Urothelium cell line (cell line): ENCODE measurements at regions not wholly inside any gene's neighbourhood (a gene's known extent, or its start where the extent isn't known, plus 50 kb on each side); places are given as distances from the start of the nearest gene placed in this dataset.

Experiments
- DNase-seq: peaks from one replicate; pipeline ENCODE4 v3.0.0; 2011; ENCODE audit warnings: low spot score, mixed read lengths
- FAIRE-seq: peaks from 2 replicates; lab custom pipeline; 2011; peaks lifted over from hg19 to GRCh38; lab: Jason Lieb, UNC

DNA sequence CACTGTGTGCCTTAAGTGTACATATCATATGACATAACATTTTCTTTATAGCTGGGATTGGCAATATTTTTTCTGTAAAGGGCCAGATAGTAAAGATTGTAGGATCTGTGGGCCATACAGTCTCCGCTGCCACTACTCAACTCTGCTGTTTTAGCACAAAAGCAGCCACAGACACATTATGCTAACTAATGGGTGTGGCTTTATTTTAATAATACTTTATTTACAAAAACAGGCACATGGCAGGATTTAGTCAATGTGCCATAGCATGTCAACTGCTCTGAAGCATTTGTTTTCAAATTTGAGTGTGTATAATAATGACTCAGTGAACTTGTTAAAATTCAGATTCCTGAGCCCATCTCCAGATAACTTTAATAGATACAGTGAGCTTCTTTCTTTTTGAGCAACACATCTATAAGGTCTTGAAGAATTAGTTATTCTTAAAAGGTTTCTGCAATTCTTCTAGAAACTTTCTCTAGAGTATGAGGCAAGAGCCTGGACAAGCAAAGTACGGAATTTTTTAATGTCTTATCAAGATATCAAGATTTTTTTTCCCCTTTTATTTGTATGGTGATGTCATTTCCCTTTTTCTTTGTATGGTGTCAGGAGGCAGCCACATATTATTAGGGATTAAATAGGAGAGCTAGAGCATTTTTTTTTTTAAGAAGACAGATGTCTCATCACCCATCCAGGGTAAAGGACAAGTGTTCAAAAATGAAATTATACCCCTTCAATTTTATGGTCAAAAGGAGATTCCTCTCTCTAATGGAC, 518.3 kb downstream of the DHX35 start:
- FAIRE-seq (no peak), DNase-seq (no peak)

DNA sequence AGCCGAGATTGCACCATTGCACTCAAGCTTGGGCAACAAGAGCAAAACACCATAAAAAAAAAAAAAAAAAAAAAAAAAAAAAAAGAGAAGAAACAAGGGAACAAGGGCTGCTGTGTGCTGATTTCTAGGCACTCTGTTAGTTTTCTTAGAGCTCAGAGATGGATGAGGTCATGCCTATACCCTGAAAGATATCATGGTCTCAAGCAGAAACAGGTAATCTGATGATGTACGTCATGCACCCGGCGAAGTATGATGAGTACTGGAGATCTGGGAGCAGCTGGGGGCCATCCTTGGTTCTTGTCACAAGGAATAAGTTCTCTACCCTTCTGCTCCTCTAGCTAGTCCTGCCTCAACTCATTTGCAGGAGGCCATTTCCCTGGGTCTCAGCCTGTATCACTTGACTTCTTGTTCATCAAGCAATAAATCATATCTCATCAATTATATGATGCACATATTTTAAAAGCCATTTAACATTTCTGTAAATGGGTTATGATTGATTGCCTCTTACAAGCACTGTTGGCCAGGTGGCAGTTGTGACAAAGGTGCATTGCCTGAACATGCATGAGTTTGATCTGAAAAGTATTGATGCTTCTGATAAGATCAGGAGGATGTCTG, 517.2 kb downstream of the DHX35 start:
- no peak for FAIRE-seq
- DNase-seq = no peak

DNA sequence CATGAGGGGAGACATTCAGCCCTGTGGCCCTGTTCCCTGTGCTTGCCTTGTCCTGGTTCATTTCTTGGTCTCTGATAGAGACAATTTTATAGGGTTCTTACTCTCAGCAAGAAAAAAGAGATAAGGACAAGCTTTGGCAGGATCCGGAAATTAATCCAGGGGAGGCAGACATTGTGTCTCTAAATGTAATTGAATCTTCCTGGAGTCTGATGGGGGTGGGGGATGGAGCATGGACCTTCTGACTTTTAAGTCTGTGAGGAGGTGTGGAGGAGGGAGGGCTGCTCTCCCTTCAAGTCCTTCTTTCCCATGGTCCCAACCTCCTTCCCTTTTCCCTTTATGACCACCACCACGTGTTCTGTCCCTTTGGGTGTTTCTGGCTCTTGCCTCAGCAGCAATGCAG, 512.7 kb downstream of the DHX35 start:
- FAIRE-seq (no peak), DNase-seq (no peak)

DNA sequence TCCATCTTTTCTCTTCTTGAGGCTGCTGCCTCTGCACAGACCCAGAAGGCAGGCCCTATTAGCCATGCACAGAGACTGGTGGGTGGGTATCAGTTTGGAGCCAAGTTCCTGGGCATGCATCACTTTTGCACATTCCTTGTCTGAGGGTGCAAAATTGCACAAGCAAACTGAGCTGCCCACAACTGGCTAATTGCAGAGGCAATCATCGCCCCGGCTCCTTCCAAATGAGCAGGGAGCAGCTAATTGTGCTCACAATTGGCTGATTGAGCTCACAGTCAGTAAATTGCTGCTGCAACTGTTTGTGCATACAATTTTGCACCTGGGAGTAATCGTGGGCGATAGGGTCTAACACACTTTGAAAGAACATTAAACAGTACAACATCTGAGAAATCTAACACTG, 511.4 kb downstream of the DHX35 start:
- DNase-seq (no peak), FAIRE-seq (no peak)

DNA sequence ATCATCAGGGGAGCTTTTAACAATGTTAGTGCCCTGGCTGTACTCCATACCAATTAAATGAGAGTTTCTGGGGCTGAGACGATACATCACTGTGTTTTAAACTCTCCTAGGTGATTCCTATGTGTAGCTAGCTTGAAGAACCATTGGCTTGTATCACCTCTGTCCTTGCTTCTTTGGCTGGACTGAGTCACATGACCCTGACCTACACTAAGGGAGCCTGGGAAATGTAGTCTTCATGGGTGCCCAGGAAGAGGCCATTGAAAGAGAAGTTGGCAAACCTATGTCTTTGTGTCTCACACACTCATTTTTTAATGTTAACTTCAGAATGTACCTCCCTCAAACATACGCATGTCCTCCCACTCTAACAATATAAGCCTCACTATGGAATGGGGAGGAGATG, 506.6 kb downstream of the DHX35 start:
- DNase-seq = no peak
- FAIRE-seq = no peak

DNA sequence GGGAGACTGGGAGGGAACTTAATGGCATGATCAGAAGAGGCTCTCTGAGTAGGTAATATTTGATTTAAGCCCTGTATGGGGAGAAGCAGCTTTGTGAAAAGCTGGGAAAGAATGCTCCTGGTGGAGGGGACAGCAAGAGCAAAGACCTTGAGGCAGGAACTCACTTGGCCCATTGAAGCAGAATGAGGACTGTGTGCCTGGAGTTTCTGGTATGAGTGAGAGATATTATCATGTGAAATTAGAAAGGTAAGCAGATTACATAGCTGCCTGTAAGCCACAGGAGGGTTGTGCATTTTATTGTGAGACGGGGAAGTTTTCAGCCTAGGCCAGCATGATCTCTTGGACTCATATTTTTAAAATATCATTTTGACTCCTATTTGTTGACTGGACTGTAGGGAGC, 502.1 kb downstream of the DHX35 start:
- FAIRE-seq = no peak
- no peak for DNase-seq

DNA sequence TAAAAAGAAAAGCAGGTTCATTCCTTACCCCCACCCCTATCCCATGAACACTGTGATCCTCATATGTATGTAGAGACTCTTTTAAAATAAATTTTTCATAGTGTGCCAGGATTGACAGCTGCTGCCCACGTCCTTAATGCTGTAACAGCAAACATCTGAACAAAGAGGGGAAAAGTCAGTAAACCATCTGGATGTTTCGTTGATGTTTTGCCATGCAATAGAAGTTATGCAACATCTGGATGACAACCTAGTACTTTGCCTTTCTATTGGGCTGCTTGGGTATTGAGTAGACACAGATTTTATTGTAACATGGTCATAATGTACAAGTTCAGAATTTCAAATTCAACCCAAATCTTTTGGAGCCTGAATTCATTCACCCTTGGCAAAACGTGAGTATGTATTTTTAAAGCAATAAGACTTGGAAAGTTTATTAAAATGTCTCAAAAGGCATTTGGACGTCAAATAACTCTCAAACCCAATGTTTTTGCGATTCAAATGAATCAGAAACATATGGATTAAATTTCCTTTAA, 500.3 kb downstream of the DHX35 start:
- no peak for FAIRE-seq
- DNase-seq = no peak

DNA sequence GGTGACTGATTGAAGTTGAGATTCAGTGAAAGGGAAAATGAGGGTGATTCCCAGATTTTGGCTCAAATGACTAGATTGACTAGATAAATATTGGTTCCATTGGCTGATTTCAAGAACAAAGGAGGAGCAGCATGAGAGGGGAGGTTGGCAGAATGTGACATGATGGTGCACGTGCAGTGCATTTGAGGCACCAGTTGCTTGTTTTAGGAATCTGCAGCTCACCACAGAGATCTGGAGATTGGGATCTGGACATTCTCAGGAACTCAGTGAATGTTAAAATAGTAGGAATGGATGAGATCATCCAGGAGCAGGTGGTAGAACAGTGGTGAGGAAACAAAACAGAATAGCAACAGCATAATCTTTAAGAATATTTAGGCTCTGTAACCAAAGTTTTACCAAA, 496.3 kb downstream of the DHX35 start:
- FAIRE-seq (no peak), DNase-seq (no peak)

DNA sequence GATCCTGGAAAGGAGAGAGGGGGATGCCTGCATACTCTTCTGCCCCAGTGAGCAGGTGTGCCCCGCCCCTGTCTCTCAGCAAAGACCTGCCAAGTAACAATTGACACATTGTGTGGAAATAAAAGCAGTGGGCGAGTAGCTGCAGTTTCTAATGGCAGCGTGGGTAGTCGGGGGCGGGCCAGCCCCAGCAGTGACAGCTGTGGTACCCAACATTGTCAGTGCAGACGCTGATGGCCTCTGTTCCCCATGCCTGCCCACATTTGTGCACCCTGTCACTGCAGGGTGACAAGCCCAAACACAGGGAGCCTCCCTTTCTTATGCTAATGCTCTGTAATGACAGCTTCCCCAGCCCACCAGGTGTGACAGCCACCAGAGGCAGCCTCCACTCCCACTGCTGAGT, 491.7 kb downstream of the DHX35 start:
- no peak for FAIRE-seq
- DNase-seq = no peak

DNA sequence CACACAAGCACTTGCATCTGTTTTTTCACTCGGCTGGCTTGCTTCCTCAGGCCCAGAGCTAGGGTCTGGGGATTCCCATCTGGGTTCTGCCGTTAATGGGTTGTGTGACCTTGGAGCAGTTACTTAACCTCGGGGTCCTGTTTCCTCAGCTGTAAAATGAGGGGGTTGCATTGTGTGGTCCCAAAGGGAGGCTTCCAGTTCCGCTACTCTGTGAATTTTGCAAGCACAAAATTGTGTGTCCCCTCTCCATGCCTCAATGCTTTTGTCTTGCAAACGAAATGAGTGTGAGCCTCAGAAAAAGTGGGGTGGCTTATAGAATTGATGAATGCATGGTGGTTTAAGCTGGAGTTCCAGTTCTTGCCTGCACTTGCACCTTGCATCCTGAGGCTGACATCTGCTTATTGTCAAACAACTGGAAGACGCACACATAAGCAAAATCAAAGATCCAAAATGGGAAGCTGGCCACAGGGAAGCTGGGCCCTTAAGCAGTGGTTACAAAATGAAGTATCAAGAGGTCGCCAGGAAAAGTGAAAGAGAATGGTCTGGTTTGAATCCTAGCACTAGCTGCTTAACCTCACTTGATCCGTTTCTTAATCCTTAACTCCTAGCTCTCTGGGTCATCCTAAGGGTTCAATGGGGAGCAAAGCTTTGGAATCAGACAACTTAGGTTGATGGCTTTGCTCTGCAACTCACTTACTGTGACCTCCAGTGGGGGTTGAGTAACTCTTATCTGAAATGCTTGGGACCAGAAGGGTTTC, 490.6 kb downstream of the DHX35 start:
- FAIRE-seq (no peak), DNase-seq (no peak)

DNA sequence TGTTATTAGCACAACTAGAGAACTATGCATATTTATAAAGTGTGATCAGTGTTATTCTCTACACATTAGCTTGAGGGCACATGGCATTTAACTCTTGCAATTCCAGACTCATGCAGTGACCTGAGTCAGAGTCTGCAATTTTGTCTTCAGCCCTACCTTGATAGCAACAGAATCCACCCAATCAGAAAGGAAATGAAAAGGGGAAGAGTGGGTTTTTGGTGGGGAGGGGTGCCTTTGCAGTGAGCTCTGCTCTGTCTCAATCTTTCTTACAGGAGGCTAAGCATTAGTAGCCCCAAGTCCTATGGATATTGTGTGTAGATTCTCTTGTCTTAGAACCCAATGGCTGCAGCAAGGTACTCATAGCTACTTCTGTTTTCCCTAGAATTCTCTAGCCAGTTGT, 489.2 kb downstream of the DHX35 start:
- FAIRE-seq (no peak), DNase-seq (no peak)

DNA sequence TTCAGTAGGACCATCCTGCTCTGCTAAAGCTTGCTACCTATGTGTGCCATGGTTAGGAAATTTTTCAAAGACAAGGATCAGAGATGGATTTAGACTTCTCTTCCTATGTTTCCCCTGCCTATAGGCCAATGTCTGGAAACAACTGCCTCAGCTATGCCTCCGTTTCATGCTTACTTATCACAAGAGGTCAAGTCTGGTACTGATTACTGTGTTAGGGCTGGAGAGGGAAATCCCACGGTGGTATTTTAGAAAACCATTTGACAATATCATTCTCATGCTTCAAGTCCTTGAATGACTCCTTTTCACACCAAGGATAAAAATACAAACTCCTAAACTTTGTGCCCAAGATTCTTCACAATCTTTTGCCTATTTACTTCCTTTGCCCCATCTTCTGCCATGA, 484.3 kb downstream of the DHX35 start:
- FAIRE-seq (no peak), DNase-seq (no peak)

DNA sequence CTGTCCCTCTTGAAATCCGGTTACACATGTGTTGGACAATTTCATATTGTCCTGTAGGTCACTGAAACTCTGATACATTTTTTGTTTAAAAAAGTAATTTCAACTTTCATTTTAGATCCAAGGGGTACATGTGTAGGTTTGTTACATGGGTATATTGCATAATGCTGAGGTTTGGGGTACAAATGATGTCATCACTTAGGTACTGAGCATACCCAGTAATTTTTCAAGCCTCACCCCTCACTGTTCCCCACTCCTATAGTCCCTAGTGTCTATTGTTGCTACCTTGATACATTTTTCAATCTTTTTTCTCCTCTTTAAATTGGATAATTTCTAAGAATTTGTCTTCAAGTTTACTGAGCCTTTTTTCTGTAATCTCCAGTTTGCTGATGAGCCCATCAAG, 483.0 kb downstream of the DHX35 start:
- DNase-seq (no peak), FAIRE-seq (no peak)

DNA sequence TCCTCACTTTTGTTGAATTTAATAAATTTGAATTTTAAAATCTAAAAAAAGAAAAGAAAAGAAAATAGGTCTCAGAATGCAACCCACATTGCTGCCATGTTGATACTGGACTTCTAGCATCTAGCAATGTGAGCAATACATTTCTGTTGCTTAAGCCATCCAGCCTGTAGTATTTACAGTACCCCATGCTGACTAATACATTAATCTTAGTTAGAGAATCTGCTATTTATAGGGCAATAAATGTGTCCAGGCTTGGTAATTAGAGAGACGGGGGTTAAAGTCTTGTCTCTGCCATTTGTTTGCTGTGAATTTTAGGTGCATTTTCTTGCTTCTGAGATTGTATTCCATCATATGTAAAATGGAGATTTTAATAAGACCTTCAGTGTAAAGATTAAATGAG, 471.3 kb downstream of the DHX35 start:
- FAIRE-seq (no peak), DNase-seq (no peak)

DNA sequence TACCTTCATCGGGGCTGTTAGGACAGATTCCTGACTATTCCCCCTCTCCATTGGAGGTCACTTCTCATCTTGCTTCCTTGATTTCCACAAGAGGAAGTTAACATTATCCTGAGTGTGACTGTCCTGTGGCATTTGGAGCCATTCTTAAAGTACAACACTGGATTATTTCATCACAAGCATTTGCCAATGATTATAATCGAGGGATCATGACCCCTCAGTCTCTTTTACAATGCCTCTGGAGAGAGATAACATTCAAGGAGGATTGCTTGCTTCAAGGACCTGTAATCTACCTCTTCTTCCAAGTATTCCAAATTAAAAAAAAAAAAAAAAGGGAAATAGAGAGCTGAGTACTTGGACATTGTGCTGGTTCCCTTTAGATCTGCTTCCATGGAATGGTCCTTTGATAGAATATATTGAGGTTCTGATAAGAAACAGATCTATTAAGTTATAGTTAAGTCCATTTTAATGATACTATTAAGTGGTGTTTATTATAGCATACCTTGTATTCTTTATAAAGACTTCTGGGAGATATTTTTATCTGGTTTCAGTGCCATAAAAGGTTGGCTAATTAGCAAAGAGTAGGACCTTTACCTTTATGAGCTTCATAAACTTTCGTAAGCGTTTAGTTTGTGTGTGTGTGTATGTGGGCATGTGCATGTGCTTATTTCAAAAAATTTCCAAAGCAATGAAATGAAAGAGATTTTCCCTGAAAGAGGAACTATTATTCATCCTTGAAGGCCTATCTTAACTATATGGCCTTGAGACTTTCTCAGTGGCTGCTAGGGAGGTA, 469.1 kb downstream of the DHX35 start:
- DNase-seq (no peak), FAIRE-seq (no peak)

DNA sequence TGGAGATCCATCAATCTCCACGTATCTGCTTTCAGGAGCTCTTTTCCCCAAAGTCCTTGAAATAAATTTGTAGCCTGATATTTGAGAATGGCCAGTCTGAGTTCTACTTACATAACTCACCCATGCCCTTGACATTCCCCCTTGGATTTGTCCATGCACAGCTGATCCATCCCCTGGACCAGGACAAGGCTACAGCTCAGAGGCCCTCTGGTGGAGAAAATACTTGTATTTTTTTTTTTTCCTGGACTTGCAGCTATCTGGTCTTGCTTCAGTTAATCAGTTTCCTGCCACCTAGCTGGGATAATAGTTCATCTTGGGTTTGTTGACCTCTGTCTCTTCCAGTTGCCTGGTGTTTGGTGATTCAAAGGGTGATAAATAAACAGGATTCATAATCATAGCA, 467.6 kb downstream of the DHX35 start:
- FAIRE-seq (no peak), DNase-seq (no peak)

DNA sequence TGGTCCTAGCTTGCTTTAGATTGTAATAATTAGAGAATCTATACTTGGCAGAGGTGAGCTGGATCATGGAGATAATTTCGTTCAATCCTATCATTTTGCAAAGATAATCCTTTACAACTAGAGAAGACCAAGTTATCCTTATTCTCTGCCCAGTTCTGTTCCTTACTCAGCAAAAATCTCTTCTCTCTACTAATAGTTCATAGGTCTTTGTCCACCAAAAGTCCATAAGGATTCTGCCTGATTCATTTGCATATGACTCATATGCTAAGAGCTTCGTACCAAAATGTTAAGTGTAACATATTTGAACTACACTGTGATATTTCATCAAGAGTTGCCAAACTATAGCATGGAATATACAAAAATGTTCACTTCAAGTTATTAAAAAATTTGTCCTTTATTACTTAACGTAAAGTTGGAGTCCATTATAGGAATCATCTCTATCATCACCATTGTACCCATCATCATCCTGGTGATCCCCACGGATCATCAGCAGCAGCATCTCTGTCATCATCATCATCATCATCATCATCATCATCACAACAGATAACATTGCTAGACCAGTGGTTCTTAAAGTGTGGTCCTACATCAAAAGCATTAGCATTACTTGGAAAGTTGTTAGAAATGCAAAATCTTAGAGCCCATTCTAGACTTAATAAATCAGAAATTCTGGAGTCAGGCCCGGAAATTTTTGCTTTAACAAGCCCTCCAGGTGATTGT, 463.0 kb downstream of the DHX35 start:
- no peak for DNase-seq
- FAIRE-seq = no peak

DNA sequence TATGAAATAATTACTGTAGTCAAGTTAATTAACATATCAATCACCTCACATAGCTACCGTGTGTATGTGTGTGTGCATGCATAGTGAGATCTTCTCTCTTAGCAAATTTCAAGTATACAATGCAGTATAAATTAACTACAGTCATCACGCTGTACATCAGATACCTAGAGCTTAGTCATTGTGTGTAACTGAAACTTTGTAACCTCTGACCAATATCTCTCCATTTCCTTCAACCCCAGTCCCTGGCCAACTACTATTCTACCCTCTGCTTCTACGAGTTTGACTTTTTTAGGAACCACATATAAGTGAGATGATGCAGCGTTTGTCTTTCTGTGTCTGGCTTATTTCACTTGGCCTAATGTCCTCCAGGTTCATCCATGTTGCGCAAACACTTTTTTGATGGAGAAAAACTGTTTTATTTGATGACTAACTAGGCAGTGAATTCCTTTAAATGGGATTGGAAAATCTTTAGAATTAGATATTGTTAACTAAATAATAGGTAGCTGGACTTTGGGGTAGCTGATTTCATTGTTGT, 459.5 kb downstream of the DHX35 start:
- FAIRE-seq = no peak
- DNase-seq = no peak

DNA sequence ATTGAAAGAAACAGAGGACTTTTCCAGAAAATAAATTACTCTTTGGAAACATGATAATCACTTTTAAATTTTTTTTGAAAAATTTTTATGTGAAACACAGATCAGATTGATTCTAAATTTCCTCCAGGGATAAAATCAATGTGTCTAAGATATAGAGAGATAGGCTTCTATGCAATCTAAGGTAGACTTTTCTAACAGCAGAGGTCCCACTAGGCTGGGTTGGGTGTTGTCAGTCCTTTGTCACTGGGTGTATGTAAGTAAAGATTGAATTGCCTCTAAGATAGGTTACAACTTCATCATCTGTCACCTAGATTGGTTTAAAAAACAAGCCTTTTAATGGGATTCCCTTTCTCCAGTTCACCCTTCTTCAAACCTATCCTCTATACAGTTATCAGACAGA, 449.9 kb downstream of the DHX35 start:
- FAIRE-seq = no peak
- DNase-seq = no peak

DNA sequence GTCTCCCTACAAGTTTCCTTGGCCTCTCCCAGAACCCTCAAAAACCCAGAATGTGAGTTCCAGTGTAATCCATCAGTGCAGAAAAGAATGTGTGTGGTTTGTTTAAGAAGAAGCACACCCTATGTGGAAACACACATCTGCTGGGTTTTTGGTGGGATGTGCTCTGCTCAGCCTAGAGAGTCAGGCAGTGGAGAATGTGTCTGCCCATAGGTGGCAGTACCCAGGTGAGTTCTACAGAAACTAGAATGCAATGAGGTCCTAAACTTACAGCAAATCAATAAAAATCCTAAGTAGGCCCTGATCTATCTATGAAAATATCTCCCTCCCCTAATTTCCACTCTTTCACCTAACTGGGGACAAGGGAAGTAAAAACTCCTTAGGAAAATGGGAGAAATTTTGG, 437.3 kb downstream of the DHX35 start:
- no peak for DNase-seq
- no peak for FAIRE-seq
